DMS79 (cell line): ENCODE measurements at regions not wholly inside any gene's neighbourhood (a gene's known extent, or its start where the extent isn't known, plus 50 kb on each side); places are given as distances from the start of the nearest gene placed in this dataset.

Experiments
- DNase-seq: peaks from one replicate; lab custom pipeline; 2025; lab: John Stamatoyannopoulos, UW

DNA sequence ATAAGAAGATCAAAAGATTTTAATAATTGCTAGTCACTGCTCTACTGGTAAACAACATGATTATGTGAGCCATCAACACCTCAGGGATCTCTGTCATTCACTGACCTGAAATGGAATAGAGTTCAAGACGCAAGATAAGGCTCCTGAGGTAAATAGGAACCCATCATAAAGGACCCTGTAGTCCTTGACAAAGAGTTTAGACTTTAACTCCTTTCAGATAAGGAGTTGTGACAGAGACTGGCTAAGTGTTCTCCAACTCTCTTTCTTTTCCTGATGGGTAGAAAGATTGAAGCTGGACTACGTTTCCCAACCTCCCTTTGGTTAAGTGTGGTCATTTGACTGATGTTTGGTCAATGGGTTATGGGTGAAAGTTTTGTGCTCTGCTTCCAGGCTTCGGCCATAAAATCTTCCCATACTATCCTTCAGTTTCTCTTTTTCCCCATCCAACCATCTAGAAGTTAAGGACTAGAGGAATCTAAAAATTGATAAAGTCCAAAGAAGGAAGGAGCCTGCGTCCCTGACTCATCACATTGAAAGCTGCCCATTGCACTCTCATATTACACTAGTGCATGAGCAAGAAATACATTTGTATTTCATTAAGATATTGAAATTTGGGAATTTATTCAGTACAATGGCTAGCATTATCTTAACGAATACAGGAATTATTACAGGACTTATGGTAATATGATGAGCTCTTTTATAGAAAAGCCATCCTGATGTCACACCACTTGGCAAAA lies 293.7 kb upstream of the ACVR2A start:
- DNase-seq, result no peak

DNA sequence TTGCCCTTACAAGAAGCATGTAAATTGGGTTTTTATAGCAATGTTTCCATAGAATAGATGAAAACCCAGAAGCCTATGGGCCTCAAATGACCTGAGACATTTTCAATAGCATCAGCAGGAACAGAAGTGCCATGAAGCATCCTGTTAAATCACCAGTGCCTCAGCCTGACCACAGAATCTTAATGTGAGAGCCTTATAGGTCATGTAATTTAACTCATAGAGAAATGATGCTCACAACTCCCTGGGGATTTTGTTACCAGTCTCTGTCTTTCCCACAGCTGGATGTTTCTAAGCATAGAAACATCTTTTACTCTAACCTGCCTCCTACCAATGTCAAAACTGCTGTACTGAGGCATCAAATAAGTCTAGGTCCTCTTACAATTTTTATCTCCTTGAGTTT lies 295.8 kb upstream of the ACVR2A start:
- DNase-seq, result no peak

DNA sequence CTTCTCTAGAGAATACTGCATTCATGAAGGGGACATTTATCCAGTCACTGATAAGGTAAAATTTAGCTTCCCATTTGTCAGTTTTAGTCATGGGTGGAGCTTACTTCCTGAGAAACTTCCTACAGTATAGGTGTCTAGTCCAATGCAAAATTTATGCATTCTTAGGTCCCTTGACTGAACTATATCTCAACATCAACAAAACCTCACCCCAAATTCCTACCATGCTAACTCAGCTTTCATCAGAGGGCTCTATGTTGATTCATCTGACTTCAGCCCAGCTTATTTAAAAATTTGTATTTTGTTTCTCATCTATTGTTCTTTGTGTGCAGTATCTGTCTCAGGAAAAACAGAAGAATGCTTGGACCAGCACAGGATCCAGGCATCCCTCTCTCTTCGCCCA lies 296.4 kb upstream of the ACVR2A start:
- no peak for DNase-seq

DNA sequence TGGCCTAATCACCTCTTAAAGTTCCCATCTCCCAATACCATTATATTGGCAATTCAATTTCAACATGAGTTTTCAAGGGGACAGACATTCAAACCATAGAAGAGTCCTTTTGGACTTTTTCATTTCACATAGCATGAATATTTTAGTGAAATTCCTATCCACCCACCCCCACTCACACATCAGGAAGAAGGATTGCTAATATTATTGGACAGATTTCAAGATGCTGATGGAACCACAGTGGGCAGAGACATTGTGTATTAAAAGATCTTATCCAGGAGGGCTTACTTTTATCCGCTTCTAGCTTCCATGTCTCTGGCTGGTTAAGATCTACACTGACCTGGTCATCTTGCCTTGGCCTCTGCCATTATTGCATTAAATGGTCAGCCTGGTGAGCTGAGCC lies 297.4 kb upstream of the ACVR2A start:
- DNase-seq, result no peak

DNA sequence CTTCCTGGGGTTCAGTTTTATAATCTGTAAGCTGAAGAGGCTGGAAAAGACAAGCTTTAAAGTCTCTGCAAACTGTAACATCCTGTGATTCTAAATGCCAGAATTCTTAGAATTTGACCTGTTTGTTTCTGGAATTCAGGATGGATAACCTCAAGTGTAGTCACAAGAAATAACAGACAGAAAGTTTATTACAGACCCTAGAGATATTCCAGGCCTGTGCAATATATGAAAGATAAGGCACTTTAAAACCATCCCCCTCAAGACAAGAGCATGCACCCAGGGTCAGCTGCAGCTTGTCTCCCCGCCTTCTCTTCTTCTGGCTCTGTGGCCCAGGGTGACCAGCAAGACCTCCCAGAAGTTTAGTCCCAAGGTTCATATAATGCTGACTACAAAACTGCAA lies 298.7 kb upstream of the ACVR2A start:
- no peak for DNase-seq

DNA sequence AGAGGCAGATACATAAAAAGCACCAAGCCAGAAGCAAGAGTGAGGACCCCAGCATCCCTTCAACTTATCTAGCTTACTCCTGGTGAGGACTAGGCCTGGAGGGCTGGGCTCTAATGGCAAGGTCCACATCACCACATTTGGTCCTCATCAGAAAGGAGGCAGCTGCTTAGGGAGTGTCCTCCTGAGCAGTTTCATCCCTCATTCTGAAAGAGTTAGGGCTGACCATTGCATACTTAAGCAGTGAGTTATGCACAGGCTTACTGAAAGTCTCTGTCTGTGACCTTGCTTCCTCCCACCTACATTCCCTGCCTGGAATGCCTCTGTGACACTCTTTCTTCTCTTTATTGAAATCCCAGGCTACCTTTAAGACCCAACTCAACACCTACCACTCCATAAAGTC lies 301.8 kb upstream of the ACVR2A start:
- DNase-seq, result no peak

DNA sequence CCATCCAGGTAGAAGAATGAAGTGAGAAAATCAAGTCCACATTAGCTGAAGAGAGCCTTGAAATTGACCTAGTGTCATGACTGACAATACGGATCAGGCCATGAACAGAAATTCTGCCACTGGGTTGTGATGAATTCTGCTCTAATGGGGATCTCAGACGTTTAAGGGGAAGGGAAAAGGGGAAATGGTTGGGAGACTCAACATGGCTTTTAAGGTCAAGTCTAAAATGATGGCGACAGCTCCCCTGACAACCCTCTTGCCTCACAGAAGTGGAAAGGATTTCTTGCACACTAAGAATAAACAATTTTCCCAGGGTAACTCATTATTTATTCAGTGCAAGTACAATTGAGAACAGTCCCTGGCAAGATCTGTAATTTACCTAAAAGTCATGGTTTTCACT lies 302.5 kb upstream of the ACVR2A start:
- DNase-seq, result no peak

DNA sequence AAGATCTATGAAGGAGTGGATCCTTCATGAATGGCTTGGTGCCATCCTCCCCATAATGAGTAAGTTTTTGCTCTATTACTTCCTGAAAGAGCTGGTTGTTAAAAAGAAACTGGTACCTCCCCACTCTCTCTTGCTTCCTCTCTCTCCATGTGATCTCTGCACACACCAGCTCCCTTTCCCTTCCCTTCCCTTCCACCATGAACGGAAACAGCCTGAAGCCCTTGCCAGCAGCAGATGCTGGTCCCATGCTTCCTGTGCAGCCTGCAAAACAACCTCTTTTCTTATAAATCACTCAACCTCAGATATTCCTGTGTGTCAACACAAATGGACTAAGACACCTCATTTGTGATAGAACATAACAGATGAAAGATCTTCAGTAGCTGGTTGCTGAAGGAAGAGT lies 303.5 kb upstream of the ACVR2A start:
- no peak for DNase-seq

DNA sequence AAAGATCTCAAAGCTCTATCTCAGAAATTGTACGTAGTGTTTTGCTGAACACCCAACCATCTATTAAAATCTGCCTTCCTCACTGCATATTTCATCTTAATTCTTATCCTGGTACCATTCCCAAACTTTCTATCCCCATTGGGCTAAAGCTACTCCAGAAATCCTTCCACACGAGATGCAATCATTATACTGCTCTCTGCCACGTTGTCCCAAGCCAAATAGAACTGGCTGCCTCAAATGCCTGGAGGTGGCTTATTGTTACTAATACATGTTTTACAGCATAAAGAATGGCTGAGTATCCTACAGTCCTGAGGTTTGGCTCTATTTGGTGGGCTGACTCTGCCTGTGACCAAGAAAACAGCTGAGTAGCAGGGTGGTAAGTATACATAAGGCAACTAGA lies 306.0 kb upstream of the ACVR2A start:
- no peak for DNase-seq

DNA sequence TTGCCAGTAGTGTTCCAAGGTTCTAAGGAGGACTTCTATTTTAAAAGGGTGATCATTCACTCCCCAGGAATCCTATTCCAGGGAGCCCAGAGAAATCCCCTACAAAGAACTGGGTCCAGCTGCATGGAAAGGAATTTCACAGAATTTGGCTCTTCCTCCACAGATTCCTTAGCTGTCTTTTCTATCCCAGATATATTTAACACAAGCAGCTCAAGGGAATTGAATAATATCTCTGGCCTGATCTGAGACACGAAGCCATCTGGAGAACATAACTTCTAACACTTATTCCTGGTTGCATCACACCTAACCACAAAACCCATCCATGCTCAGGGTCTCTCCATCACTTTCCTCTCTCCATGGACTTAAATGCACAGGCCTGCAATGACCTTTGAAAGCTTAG lies 306.7 kb upstream of the ACVR2A start:
- DNase-seq, result no peak

DNA sequence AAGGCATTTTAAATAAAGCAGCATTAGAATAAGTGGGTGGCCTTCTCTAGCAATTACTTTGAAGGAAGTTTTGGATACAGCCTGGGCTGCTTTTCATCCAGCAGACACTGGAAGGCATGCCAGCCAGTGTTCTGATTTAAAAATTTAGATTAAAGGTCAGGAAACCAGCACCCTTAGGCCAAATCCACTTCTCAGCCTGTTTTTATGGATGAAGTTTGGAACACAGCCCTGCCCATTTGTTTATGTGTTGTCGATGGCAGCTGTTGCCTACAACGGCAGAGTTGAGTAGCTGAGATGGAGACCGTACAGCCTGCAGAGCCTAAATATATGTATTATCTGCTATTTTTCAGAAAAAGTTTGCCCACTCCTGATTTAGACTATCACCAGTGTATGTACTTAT lies 313.6 kb upstream of the ACVR2A start:
- DNase-seq, result no peak

DNA sequence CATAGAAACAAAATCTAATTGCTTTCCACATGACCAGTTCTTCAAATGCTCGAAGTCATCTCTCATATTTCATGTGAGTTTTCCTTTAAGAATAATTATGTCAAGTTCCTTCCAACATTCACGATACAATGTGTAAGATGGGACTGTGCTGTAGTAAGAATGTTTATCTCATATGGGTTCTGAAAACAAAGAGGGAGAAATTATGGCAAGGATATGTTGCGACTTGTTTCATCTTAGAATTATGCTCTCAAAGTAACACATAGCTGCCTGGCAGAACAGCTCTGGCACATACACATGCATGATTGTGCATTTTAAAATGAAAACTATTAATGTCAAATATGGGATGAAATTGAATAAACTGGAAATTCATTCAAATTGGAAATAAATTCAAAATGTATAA lies 314.8 kb upstream of the ACVR2A start:
- DNase-seq, result no peak

DNA sequence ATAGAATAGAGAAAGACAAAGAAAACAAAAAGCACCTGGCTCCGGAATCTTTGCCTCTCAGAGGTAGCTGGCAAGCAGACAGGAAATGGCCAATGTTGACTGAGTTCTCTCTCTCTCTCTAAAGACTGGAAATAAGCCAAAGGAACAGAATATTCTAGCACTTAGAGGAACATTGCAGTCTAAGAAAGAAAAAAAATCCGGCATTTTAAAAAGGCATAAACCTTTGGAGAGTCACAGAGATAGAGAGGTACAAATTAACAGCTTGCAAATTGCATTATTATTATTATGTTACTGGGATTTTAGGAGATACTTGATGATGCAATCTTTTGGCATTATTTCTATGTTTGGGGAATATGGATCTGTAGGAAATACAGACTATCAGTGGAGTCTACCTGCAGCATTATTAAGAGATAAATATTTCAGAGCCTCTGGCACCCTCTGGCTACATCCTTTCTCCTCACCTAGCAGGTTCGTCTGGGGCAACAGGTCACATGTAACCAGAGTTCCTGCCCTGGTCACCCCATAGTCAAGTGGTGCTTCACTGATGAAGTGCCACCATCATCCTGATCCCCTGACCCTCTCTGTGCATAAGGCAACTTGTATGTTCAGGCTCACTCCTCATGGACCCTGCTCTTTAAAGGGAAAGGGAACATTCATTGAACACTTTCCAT lies 318.9 kb upstream of the ACVR2A start:
- DNase-seq, result peak; percentile 44

DNA sequence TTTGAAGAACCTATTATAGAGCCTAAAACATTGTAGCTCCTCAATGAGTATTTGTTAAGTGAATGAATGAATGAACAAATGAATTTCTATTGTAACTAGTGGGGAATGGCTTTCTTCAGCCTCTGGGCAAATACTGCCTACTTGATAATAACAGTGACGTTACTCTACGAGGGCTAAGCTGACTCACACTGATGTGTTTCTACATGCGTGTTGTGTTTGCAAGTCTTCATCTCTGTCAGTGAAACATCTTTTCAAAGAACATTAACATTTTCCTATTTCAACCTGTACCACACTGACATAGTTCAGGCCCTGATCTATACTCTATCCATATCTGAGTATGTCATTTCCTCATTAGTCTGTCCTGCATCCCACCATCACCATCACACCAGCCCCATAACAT lies 319.9 kb upstream of the ACVR2A start:
- DNase-seq, result no peak

DNA sequence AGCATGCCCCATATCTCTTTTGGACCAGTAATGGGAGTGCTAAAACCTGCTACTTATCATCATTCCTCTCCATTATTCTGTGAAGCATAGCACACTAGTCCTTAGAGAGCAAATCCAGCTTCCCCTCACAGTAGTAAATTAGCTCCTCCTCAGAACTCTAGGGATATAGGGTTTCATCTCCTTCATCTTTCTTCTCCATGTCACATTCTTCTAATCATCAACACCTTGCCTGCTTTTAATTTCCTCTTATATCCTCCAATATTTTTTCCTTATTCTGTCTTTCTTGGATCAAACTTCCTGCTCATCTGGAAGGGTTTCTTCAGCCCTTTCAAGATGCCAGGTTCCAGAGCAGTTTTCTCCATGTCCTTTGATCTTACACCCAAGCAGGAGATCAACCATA lies 321.4 kb upstream of the ACVR2A start:
- no peak for DNase-seq

DNA sequence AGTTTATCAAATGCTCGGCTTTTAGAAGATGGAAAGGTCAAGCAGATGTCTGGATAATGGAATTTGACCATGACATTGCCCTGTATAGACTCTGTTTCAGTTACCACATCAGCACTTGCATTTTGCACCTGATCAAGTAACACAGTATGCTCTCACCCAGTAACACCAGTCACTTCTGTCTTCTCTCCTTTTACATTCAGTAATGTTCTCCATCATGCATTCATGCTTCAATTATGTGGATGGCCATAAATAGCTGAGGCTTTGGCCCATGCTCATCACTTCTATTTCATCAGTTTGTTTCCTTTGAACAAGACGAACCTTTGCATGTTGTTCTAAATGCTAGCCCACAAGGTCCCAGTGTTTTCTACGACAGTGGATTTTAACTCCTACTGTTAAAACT lies 322.9 kb upstream of the ACVR2A start:
- no peak for DNase-seq

DNA sequence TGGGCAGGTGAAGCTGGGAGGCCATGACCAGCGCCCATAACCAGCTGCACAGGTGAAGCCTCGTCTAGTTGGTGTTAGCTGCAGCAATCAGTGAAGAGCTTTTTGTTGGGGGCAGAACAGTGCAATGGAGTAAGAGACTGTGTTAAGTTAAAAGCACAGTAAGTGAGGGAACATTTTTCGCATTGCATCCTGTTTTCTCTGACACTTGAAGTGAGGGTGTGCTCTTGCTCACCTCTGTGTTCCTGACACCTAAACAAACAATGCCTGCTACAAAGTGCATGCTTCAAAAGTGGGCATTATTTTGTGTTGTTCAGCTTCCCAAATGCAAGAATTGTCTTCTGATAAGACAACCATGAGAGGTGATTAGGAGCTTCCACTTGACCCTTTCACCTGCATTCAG lies 324.0 kb upstream of the ACVR2A start:
- no peak for DNase-seq

DNA sequence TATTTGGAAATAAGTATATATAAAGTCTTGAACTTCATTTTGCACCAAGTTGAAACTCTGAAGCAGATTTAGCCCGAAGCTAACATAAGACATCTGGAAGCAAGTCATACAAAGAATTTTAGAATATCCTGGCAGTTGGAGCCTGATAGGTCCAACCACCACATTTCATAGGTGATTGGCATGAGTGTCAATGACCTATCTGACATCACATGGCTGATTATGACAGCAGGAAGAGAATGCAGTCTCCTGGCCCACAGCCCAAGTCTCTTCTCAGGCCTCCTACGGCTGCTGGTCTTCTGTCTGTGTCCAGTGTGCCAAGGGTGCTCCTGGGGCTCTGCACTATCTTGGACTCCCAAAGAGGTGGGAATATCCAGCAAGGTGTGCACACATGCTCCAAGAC lies 325.7 kb upstream of the ACVR2A start:
- DNase-seq, result no peak

DNA sequence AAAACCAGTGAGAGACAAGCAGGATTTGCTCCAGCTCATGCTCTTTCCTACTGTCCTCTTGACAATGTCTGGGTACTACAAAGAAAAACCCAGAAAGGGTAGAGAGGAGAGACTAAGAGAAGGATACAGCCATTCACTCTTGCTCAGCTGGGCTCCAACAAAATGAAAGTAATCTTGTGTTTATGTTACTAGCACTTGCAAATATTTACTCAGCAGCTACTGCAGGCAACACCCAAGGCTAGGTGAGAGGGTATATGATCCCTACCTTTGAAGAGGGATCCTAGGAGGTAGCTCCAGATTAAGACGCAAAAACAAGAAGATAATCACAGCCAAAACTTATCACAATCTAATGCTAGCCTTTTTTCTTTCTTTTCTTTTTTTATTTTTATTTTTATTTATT lies 329.6 kb upstream of the ACVR2A start:
- no peak for DNase-seq

DNA sequence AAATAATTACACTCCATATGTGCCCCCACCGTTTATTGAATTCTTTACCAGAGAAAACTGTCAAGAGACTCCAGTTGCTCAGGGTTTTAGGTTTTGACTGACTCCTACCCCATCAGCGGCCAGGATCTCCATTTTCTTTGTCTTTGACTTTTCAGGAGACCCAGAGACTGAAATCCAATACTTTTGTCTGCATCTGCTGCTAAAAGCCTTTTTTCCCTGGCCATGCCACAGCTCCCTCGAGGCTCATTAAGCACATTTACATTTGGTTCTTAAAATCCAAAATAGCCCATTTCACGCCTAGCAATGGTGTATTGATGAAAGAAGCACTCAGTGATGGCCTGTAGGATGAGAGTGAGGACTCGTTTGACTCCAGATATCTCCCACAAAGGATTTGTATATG lies 332.6 kb upstream of the ACVR2A start:
- DNase-seq, result no peak

DNA sequence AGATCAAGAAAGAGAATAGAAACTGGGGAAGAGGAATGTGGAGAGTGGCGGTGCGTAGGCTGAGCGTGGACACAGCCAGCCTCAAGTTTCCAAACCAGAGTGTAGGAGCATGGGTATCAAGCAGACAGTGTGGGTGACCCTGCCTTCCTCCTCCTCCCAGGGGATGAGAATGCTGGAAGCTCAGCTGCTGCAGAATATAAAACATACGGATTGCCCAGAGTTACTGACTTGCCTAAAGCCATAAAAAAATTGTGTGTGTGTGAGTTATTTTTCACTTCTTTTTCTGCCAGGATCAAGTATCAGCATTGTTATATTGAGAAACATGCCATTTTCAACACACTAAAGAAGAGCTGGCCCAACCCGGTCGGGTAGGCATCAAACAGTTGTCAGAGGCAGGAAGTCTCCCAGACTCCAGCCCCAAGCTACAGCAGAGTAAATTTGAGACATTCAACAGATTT lies 333.3 kb upstream of the ACVR2A start:
- DNase-seq, result no peak

DNA sequence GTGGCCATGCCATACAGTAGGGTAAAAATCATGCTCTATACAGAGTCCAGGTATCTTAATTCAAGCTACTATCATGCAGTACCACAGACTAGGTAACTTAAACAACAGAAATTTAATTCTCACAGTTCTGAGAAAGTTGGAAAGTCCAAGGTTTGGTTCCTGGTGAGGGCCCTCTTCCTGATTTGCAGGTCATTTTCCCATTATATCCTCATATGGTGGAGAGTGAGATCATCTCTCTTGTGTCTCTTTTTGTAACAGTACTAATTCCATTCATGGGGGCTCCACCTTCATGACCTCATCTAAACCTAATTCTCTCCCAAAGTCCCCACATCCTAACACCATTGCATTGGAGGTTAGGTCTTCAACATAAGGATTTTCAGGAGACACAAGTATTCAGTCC lies 335.0 kb upstream of the ACVR2A start:
- no peak for DNase-seq

DNA sequence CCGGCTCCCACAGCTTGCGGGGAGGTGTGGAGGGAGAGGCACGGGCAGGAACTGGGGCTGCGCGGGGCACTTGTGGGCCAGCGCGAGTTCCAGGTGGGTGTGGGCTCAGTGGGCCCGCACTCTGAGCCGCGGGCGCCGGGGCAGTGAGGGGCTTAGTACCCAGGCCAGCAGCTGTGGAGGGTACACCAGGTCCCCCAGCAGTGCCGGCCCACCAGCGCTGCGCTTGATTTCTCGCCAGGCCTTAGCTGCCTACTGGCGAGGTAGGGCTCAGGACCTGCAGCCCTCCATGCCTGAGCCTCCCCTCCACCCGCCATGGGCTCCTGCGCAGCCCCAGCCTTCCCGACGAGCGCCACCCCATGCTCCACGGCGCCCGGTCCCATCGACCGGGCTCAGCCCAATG lies 337.9 kb upstream of the ACVR2A start:
- no peak for DNase-seq

DNA sequence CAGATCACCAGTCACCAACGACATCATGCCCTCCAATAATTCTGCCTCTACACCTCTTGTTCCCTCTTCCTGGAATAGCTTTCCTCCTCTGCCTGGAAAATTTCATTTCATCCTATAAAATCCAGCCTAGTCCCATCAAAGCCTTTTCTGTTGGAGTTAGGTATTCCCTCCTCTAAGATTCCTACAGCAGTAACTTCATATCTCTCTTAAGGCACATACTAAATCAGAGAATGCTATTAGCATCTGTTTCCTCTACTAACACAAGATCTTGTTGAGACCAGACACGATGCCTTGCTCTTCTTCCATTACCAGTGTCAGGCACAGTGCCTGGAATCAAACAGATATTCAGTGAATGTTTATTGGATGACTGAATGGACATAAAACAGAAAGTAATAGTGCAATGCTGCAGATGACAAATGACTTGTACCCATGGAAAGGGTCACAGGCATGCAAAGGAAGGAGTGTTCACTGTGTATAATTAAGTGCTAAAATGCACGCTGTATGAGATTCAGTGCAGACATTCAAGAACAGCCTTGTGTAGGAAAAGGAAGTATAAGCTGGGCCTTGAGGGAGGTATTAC lies 342.0 kb upstream of the ACVR2A start:
- no peak for DNase-seq
